ENCODE measurements at regions not wholly inside any gene's neighbourhood (a gene's known extent, or its start where the extent isn't known, plus 50 kb on each side); places are given as distances from the start of the nearest gene placed in this dataset.
A peak's percentile ranks its signal among the peaks of the same experiment; 100 is the strongest.

GRCh38 chr11:130715085-130715876 is 201.0 kb downstream of the SNX19 start:
- Histone ChIP-seq H3K4me3 (ENCODE audit: low read length in 2 of 2) (no peak overlapping the region), H3K9me3 (ENCODE audit: control insufficient read depth, low read length) (no peaks in the 10 kb centered on the region), H3K27me3 (ENCODE audit: control insufficient read depth in 1 of 2, insufficient read depth in 2 of 2, low read length in 1 of 2) (no peaks in the 10 kb centered on the region), H3K36me3 (ENCODE audit: control insufficient read depth in 1 of 2, insufficient read depth in 2 of 2, low read length in 1 of 2) (no peaks in the 10 kb centered on the region), H3K27ac (ENCODE audit: low read depth in 1 of 2, low read length in 2 of 2) (no peak overlapping the region), H3K4me1 (ENCODE audit: control insufficient read depth in 1 of 2, insufficient read depth in 2 of 2, low read length in 2 of 2) (peaks cover 0 to 2% of the 10 kb centered on the region in 2 donors)
- DNase-seq = no peak
- WGBS, 2 donors = 74 to 81% methylated on average over 4 of the region's 4 CpGs
- intact Hi-C loops (cut with DNase I) = no loop called here
- peak; percentile 77 for ATAC-seq (ENCODE audit: low FRiP score)

GRCh38 chr11:130715877-130716220 is 200.4 kb downstream of the SNX19 start:
- no peak for ATAC-seq (ENCODE audit: low FRiP score)
- Histone ChIP-seq H3K27me3 (ENCODE audit: control insufficient read depth in 1 of 2, insufficient read depth in 2 of 2, low read length in 1 of 2) (no peaks in the 10 kb centered on the region), H3K27ac (ENCODE audit: low read depth in 1 of 2, low read length in 2 of 2) (no peak overlapping the region), H3K4me1 (ENCODE audit: control insufficient read depth in 1 of 2, insufficient read depth in 2 of 2, low read length in 2 of 2) (peaks cover 0 to 2% of the 10 kb centered on the region in 2 donors), H3K36me3 (ENCODE audit: control insufficient read depth in 1 of 2, insufficient read depth in 2 of 2, low read length in 1 of 2) (no peaks in the 10 kb centered on the region), H3K4me3 (ENCODE audit: low read length in 2 of 2) (no peak overlapping the region), H3K9me3 (ENCODE audit: control insufficient read depth, low read length) (no peaks in the 10 kb centered on the region)
- WGBS, 2 donors = 81 to 82% methylated on average over 1 of the region's 1 CpG
- no peak for DNase-seq
- intact Hi-C loops (cut with DNase I) = no loop called here

GRCh38 chr11:130718120-130718519 is 198.2 kb downstream of the SNX19 start:
- H3K27ac ChIP-seq (ENCODE audit: low read depth in 1 of 2, low read length in 2 of 2) = no peak overlapping the region
- no peaks in the 10 kb centered on the region for H3K9me3 ChIP-seq (ENCODE audit: control insufficient read depth, low read length)
- intact Hi-C loops (cut with DNase I) = no loop called here
- DNase-seq (no peak), ATAC-seq (ENCODE audit: low FRiP score) (peak; percentile 19)
- H3K4me1 ChIP-seq (ENCODE audit: control insufficient read depth in 1 of 2, insufficient read depth in 2 of 2, low read length in 2 of 2) = peaks cover 0 to 2% of the 10 kb centered on the region in 2 donors
- 5 to 21% methylated on average over 6 of the region's 6 CpGs for WGBS, 2 donors
- no peak overlapping the region for H3K4me3 ChIP-seq (ENCODE audit: low read length in 2 of 2)
- H3K27me3 ChIP-seq (ENCODE audit: control insufficient read depth in 1 of 2, insufficient read depth in 2 of 2, low read length in 1 of 2) = no peaks in the 10 kb centered on the region
- no peaks in the 10 kb centered on the region for H3K36me3 ChIP-seq (ENCODE audit: control insufficient read depth in 1 of 2, insufficient read depth in 2 of 2, low read length in 1 of 2)

- peaks cover 0 to 2% of the 10 kb centered on the region in 2 donors for H3K4me1 ChIP-seq (ENCODE audit: control insufficient read depth in 1 of 2, insufficient read depth in 2 of 2, low read length in 2 of 2)
- no peak overlapping the region for H3K4me3 ChIP-seq (ENCODE audit: low read length in 2 of 2)
- no peak overlapping the region for H3K27ac ChIP-seq (ENCODE audit: low read depth in 1 of 2, low read length in 2 of 2)
- ATAC-seq (ENCODE audit: low FRiP score) = no peak
- 11 to 13% methylated on average over 14 of the region's 14 CpGs for WGBS, 2 donors
- H3K27me3 ChIP-seq (ENCODE audit: control insufficient read depth in 1 of 2, insufficient read depth in 2 of 2, low read length in 1 of 2) = no peaks in the 10 kb centered on the region
- no peaks in the 10 kb centered on the region for H3K36me3 ChIP-seq (ENCODE audit: control insufficient read depth in 1 of 2, insufficient read depth in 2 of 2, low read length in 1 of 2)
- intact Hi-C loops (cut with DNase I) = no loop called here
- no peaks in the 10 kb centered on the region for H3K9me3 ChIP-seq (ENCODE audit: control insufficient read depth, low read length)
- DNase-seq = no peak
Measured at GRCh38 chr11:130719220-130719915, 196.9 kb downstream of the SNX19 start.

- Histone ChIP-seq H3K4me3 (ENCODE audit: low read length in 2 of 2) (no peak overlapping the region), H3K27ac (ENCODE audit: low read depth in 1 of 2, low read length in 2 of 2) (no peak overlapping the region), H3K9me3 (ENCODE audit: control insufficient read depth, low read length) (no peaks in the 10 kb centered on the region), H3K27me3 (ENCODE audit: control insufficient read depth in 1 of 2, insufficient read depth in 2 of 2, low read length in 1 of 2) (no peaks in the 10 kb centered on the region), H3K36me3 (ENCODE audit: control insufficient read depth in 1 of 2, insufficient read depth in 2 of 2, low read length in 1 of 2) (no peaks in the 10 kb centered on the region), H3K4me1 (ENCODE audit: control insufficient read depth in 1 of 2, insufficient read depth in 2 of 2, low read length in 2 of 2) (peaks cover under 1 to 2% of the 10 kb centered on the region in 2 donors)
- WGBS, 2 donors = 72 to 74% methylated on average over 27 of the region's 27 CpGs
- ATAC-seq (ENCODE audit: low FRiP score) (no peak), DNase-seq (no peak)
- intact Hi-C loops (cut with DNase I) = no loop called here
Measured at GRCh38 chr11:130720232-130721022, 195.9 kb downstream of the SNX19 start.

- WGBS, 2 donors = 74 to 89% methylated on average over 4 to 5 of the region's 5 CpGs
Measured at GRCh38 chr11:130721023-130721681, 195.1 kb downstream of the SNX19 start.

GRCh38 chr11:130721736-130722135 is 194.5 kb downstream of the SNX19 start:
- ATAC-seq (ENCODE audit: low FRiP score) = no peak
- Histone ChIP-seq H3K4me1 (ENCODE audit: control insufficient read depth in 1 of 2, insufficient read depth in 2 of 2, low read length in 2 of 2) (peaks cover 2% of the 10 kb centered on the region in 2 donors), H3K27me3 (ENCODE audit: control insufficient read depth in 1 of 2, insufficient read depth in 2 of 2, low read length in 1 of 2) (no peaks in the 10 kb centered on the region), H3K36me3 (ENCODE audit: control insufficient read depth in 1 of 2, insufficient read depth in 2 of 2, low read length in 1 of 2) (no peaks in the 10 kb centered on the region), H3K9me3 (ENCODE audit: control insufficient read depth, low read length) (no peaks in the 10 kb centered on the region), H3K27ac (ENCODE audit: low read depth in 1 of 2, low read length in 2 of 2) (no peak overlapping the region), H3K4me3 (ENCODE audit: low read length in 2 of 2) (no peak overlapping the region)
- WGBS, 2 donors = 92 to 96% methylated on average over 6 of the region's 6 CpGs
- intact Hi-C loops (cut with DNase I) = no loop called here
- no peak for DNase-seq

More at GRCh38 chr11:130721023-130721681, 195.1 kb downstream of the SNX19 start:
- Histone ChIP-seq H3K36me3 (ENCODE audit: control insufficient read depth in 1 of 2, insufficient read depth in 2 of 2, low read length in 1 of 2) (no peaks in the 10 kb centered on the region), H3K9me3 (ENCODE audit: control insufficient read depth, low read length) (no peaks in the 10 kb centered on the region), H3K4me3 (ENCODE audit: low read length in 2 of 2) (no peak overlapping the region), H3K4me1 (ENCODE audit: control insufficient read depth in 1 of 2, insufficient read depth in 2 of 2, low read length in 2 of 2) (peaks cover 2% of the 10 kb centered on the region in 2 donors), H3K27ac (ENCODE audit: low read depth in 1 of 2, low read length in 2 of 2) (no peak overlapping the region), H3K27me3 (ENCODE audit: control insufficient read depth in 1 of 2, insufficient read depth in 2 of 2, low read length in 1 of 2) (no peaks in the 10 kb centered on the region)
- intact Hi-C loops (cut with DNase I) = no loop called here
- ATAC-seq (ENCODE audit: low FRiP score) (no peak), DNase-seq (no peak)

- peaks cover 2% of the 10 kb centered on the region in 2 donors for H3K4me1 ChIP-seq (ENCODE audit: control insufficient read depth in 1 of 2, insufficient read depth in 2 of 2, low read length in 2 of 2)
- ATAC-seq (ENCODE audit: low FRiP score) (no peak), DNase-seq (no peak)
- H3K4me3 ChIP-seq (ENCODE audit: low read length in 2 of 2) = no peak overlapping the region
- H3K27me3 ChIP-seq (ENCODE audit: control insufficient read depth in 1 of 2, insufficient read depth in 2 of 2, low read length in 1 of 2) = no peaks in the 10 kb centered on the region
- no peak overlapping the region for H3K27ac ChIP-seq (ENCODE audit: low read depth in 1 of 2, low read length in 2 of 2)
- no peaks in the 10 kb centered on the region for H3K36me3 ChIP-seq (ENCODE audit: control insufficient read depth in 1 of 2, insufficient read depth in 2 of 2, low read length in 1 of 2)
- WGBS, 2 donors = 95 to 96% methylated on average over 4 of the region's 4 CpGs
- intact Hi-C loops (cut with DNase I) = no loop called here
- no peaks in the 10 kb centered on the region for H3K9me3 ChIP-seq (ENCODE audit: control insufficient read depth, low read length)
Measured at GRCh38 chr11:130722401-130722800, 193.9 kb downstream of the SNX19 start.
